HepG2 (cell line): ENCODE measurements at regions not wholly inside any gene's neighbourhood (a gene's known extent, or its start where the extent isn't known, plus 50 kb on each side); places are given as distances from the start of the nearest gene placed in this dataset.

Experiments
- ATAC-seq: fragments of 200-7000 bp; cut with Tn5 transposase; 3 replicates; pipeline ENCODE4 v1.9.1; 2020; ENCODE audit warnings: mild to moderate bottlenecking, moderate library complexity
- BruUV-seq: library from RNA; stranded (reverse); fragments of 400-500 nt; replicated peaks from 2 replicates; lab custom pipeline; 2021; lab: Mats Ljungman, UMichigan
- CTCF ChIA-PET: fragments of 300-600 bp; formaldehyde crosslinking; extraction: SDS; loops from one replicate; lab custom pipeline; 2021; ENCODE audit warnings: low total read pairs, inconsistent platforms, low intra/inter-chr PET ratio; lab: Yijun Ruan, JAX
- POLR2A ChIA-PET: fragments of 350-600 bp; sonication (Branson Sonifier 250); formaldehyde crosslinking; loops from one replicate; lab custom pipeline; 2020; ENCODE audit warnings: antibody characterized with exemption, inconsistent platforms; lab: Yijun Ruan, JAX
- DNase-seq: peaks from one replicate; pipeline ENCODE4 v3.0.0-alpha.2; 2015; ENCODE audit warnings: low spot score
- FAIRE-seq: peaks from 3 replicates; lab custom pipeline; 2011; peaks lifted over from hg19 to GRCh38; lab: Jason Lieb, UNC
- H2AFZ ChIP-seq: one replicate; pipeline ENCODE4 v1.6.1; 2011; ENCODE audit warnings: low read length, inconsistent platforms
- H3K27ac ChIP-seq: fragments of 300-600 bp; 3 replicates; pipeline ENCODE4 v1.8.0; 2011; ENCODE audit warnings: mixed run types, mild to moderate bottlenecking, mixed read lengths, low read length, inconsistent platforms; ENCODE audit not compliant: insufficient read depth; ENCODE audit errors: extremely low read length
- H3K27me3 ChIP-seq, 2 experiments: fragments of 200-600 bp in 1 of 2; 2 replicates in 1 of 2; 3 replicates in 1 of 2; pipeline versions ENCODE4 v1.6.0 to v1.8.0; 2011; ENCODE audit warnings: low read length in 2 of 2, mild to moderate bottlenecking in 2 of 2, moderate library complexity in 2 of 2, inconsistent platforms in 1 of 2; ENCODE audit not compliant: insufficient read depth in 2 of 2, control insufficient read depth in 1 of 2
- H3K36me3 ChIP-seq, 2 experiments: fragments of 200-600 bp in 1 of 2; replicated peaks in 1 of 2; 2 replicates in 1 of 2; 3 replicates in 1 of 2; pipeline versions ENCODE4 v1.5.1 to v1.8.0; 2011; ENCODE audit warnings: low read length in 2 of 2, inconsistent platforms in 1 of 2; ENCODE audit not compliant: insufficient read depth in 2 of 2, control insufficient read depth in 1 of 2
- H3K4me1 ChIP-seq: 2 replicates; pipeline ENCODE4 v1.5.1; 2012; ENCODE audit warnings: low read length, inconsistent platforms; ENCODE audit not compliant: insufficient read depth
- H3K4me2 ChIP-seq: 2 replicates; pipeline ENCODE4 v1.6.0; 2011; ENCODE audit warnings: low read depth, low read length, inconsistent platforms
- H3K4me3 ChIP-seq, 3 experiments: fragments of 200-600 bp in 1 of 3; sonication (generic), shearing (Covaris generic) in 1 of 3; replicated peaks in 1 of 3; 2 replicates each; pipeline ENCODE4 v1.5.1; 2011 to 2016; ENCODE audit warnings: low read length in 3 of 3, inconsistent platforms in 2 of 3, low read depth in 2 of 3, mild to moderate bottlenecking in 2 of 3, control low read depth in 1 of 3, mixed read lengths in 1 of 3; ENCODE audit not compliant: insufficient read depth in 1 of 3
- H3K79me2 ChIP-seq: one replicate; pipeline ENCODE4 v1.6.1; 2011; ENCODE audit warnings: low read length, inconsistent platforms; ENCODE audit not compliant: insufficient read depth
- H3K9ac ChIP-seq: 2 replicates; pipeline ENCODE4 v1.6.0; 2011; ENCODE audit warnings: mild to moderate bottlenecking, low read depth, low read length, inconsistent platforms; ENCODE audit not compliant: insufficient read depth
- H3K9me3 ChIP-seq: 2 replicates; pipeline ENCODE4 v1.5.1; 2012; ENCODE audit warnings: mild to moderate bottlenecking, low read length
- H4K20me1 ChIP-seq: 2 replicates; pipeline ENCODE4 v1.6.0; 2011; ENCODE audit warnings: inconsistent platforms, mild to moderate bottlenecking, low read length, moderate library complexity; ENCODE audit not compliant: insufficient read depth
- FIP1L1 ChIP-seq: fragments of 200-400 bp; formaldehyde crosslinking; IDR thresholded peaks from 2 replicates; pipeline ENCODE4 v1.6.1; 2018; ENCODE audit warnings: low read depth, mild to moderate bottlenecking, low read length, moderate library complexity, borderline replicate concordance; ENCODE audit not compliant: insufficient read depth
- HIVEP1 ChIP-seq: sonication (generic); formaldehyde crosslinking; IDR thresholded peaks from 2 replicates; pipeline ENCODE4 v1.4.0; 2020; ENCODE audit warnings: mild to moderate bottlenecking, missing genetic modification reagents
- KAT8 ChIP-seq: IDR thresholded peaks from 2 replicates; pipeline ENCODE4 v1.6.1; 2016; ENCODE audit warnings: missing genetic modification reagents, missing compliant biosample characterization
- NONO ChIP-seq, 2 experiments: fragments of 450-650 bp in 1 of 2; sonication (generic) in 1 of 2; formaldehyde crosslinking in 1 of 2; IDR thresholded peaks in 1 of 2; conservative IDR thresholded peaks in 1 of 2; 2 replicates each; pipeline versions ENCODE4 v1.6.1 to v1.8.0; 2017 to 2022; ENCODE audit warnings: mild to moderate bottlenecking in 1 of 2, missing genetic modification reagents in 1 of 2, moderate library complexity in 1 of 2
- REPIN1 ChIP-seq: sonication (generic); formaldehyde crosslinking; IDR thresholded peaks from 2 replicates; pipeline ENCODE4 v1.8.0; 2022; ENCODE audit warnings: missing genetic modification reagents, low read depth, mild to moderate bottlenecking, borderline replicate concordance
- TBP ChIP-seq: sonication (generic); formaldehyde crosslinking; IDR thresholded peaks from 2 replicates; pipeline ENCODE4 v1.5.0; 2020; ENCODE audit warnings: missing genetic modification reagents
- TFDP2 ChIP-seq: sonication (generic); formaldehyde crosslinking; IDR thresholded peaks from 2 replicates; pipeline ENCODE4 v1.4.0; 2020; ENCODE audit warnings: missing genetic modification reagents
- ZMAT3 ChIP-seq: sonication (generic); formaldehyde crosslinking; conservative IDR thresholded peaks from 2 replicates; pipeline ENCODE4 v1.7.0; 2021; ENCODE audit warnings: missing genetic modification reagents
- ZNF18 ChIP-seq: sonication (generic); formaldehyde crosslinking; IDR thresholded peaks from 2 replicates; pipeline ENCODE4 v1.8.0; 2022; ENCODE audit warnings: mild to moderate bottlenecking, missing genetic modification reagents; ENCODE audit not compliant: insufficient replicate concordance
- ZNF253 ChIP-seq: sonication (generic); formaldehyde crosslinking; IDR thresholded peaks from 2 replicates; pipeline ENCODE4 v1.8.0; 2022; ENCODE audit warnings: mild to moderate bottlenecking, missing genetic modification reagents, borderline replicate concordance
- ZNF550 ChIP-seq: sonication (generic); formaldehyde crosslinking; IDR thresholded peaks from 2 replicates; pipeline ENCODE4 v1.4.0; 2020; ENCODE audit warnings: mild to moderate bottlenecking, missing genetic modification reagents, borderline replicate concordance
- ZNF672 ChIP-seq: sonication (generic); formaldehyde crosslinking; IDR thresholded peaks from 2 replicates; pipeline ENCODE4 v1.8.1; 2022; ENCODE audit warnings: missing genetic modification reagents
- ZNF777 ChIP-seq: sonication (generic); formaldehyde crosslinking; IDR thresholded peaks from 2 replicates; pipeline ENCODE4 v1.4.0; 2020; ENCODE audit warnings: missing genetic modification reagents
- WGBS: methylation state at CpG from one replicate; pipeline ENCODE4 v1.1.6; 2017; ENCODE audit warnings: low lambda C conversion rate; 5-methylcytosine and 5-hydroxymethylcytosine counted together
- in situ Hi-C: cut with HindIII; loops from 2 replicates; pipeline ENCODE4 v1.10.0; 2017; ENCODE audit warnings: low pct_unique_long_range_greater_than_20kb; ENCODE audit not compliant: extremely low pct_ligation_motif_present
- intact Hi-C: fragments of 100-400 bp; cut with micrococcal nuclease; formaldehyde crosslinking; loops from one replicate; pipeline ENCODE4 v1.10.0; 2022; ENCODE audit not compliant: unreplicated experiment
- TF ChIP-seq, protein P1 (sequence below): sonication (generic); formaldehyde crosslinking; IDR thresholded peaks from 2 replicates; pipeline ENCODE4 v1.8.0; 2022; ENCODE audit warnings: missing genetic modification reagents, mild to moderate bottlenecking, borderline replicate concordance
- TF ChIP-seq, protein P2 (sequence below): sonication (generic); formaldehyde crosslinking; IDR thresholded peaks from 2 replicates; pipeline ENCODE4 v1.4.0; 2020; ENCODE audit warnings: missing genetic modification reagents

GRCh38 chr6:100093405-100093804, 99.4 kb upstream of the MCHR2 start (continued):
- no peak for TF ChIP-seq ZNF672 (CRISPR knock-in tag)
- no peak for TF ChIP-seq REPIN1 (CRISPR knock-in tag)
- no peak for TF ChIP-seq TFDP2 (CRISPR knock-in tag)
- no peak for TF ChIP-seq ZNF18 (CRISPR knock-in tag)
- TF ChIP-seq, all 625 proteins: peak for 0

- Histone ChIP-seq H3K4me3 (no peak overlapping the region), H3K27ac (no peak overlapping the region), H3K27me3 (no peaks in the 10 kb centered on the region; a peak in 1 of 5 replicates), H3K36me3 (no peaks in the 10 kb centered on the region), H3K9ac (no peak overlapping the region), H3K4me2 (no peak overlapping the region), H3K9me3 (no peaks in the 10 kb centered on the region), H3K4me1 (no peaks in the 10 kb centered on the region), H2AFZ (no peak overlapping the region), H3K79me2 (no peaks in the 10 kb centered on the region), H4K20me1 (no peaks in the 10 kb centered on the region)
- intact Hi-C loops = no loop called here
- FAIRE-seq = no peak
- in situ Hi-C loops = no loop called here
- CTCF ChIA-PET = no interaction called here
- no peak for ATAC-seq
- no TSS peak for BruUV-seq
- no peak for TF ChIP-seq KAT8 (CRISPR knock-in tag)
- TF ChIP-seq, protein P1, sequence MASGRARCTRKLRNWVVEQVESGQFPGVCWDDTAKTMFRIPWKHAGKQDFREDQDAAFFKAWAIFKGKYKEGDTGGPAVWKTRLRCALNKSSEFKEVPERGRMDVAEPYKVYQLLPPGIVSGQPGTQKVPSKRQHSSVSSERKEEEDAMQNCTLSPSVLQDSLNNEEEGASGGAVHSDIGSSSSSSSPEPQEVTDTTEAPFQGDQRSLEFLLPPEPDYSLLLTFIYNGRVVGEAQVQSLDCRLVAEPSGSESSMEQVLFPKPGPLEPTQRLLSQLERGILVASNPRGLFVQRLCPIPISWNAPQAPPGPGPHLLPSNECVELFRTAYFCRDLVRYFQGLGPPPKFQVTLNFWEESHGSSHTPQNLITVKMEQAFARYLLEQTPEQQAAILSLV (CRISPR knock-in tag) = no peak
- no peak for TF ChIP-seq ZNF253
- no peak for TF ChIP-seq TBP (CRISPR knock-in tag)
- TF ChIP-seq NONO (IDR thresholded peaks at IDR 0.05) = no peak
- TF ChIP-seq NONO (CRISPR knock-in tag; conservative IDR thresholded peaks at IDR 0.05) = no peak
- TF ChIP-seq HIVEP1 (CRISPR knock-in tag) = no peak
- no peak for TF ChIP-seq ZNF550 (CRISPR knock-in tag)
- TF ChIP-seq FIP1L1 = no peak
- TF ChIP-seq ZNF777 (CRISPR knock-in tag) = no peak
- no peak for TF ChIP-seq ZMAT3 (CRISPR knock-in tag)
- TF ChIP-seq, protein P2, sequence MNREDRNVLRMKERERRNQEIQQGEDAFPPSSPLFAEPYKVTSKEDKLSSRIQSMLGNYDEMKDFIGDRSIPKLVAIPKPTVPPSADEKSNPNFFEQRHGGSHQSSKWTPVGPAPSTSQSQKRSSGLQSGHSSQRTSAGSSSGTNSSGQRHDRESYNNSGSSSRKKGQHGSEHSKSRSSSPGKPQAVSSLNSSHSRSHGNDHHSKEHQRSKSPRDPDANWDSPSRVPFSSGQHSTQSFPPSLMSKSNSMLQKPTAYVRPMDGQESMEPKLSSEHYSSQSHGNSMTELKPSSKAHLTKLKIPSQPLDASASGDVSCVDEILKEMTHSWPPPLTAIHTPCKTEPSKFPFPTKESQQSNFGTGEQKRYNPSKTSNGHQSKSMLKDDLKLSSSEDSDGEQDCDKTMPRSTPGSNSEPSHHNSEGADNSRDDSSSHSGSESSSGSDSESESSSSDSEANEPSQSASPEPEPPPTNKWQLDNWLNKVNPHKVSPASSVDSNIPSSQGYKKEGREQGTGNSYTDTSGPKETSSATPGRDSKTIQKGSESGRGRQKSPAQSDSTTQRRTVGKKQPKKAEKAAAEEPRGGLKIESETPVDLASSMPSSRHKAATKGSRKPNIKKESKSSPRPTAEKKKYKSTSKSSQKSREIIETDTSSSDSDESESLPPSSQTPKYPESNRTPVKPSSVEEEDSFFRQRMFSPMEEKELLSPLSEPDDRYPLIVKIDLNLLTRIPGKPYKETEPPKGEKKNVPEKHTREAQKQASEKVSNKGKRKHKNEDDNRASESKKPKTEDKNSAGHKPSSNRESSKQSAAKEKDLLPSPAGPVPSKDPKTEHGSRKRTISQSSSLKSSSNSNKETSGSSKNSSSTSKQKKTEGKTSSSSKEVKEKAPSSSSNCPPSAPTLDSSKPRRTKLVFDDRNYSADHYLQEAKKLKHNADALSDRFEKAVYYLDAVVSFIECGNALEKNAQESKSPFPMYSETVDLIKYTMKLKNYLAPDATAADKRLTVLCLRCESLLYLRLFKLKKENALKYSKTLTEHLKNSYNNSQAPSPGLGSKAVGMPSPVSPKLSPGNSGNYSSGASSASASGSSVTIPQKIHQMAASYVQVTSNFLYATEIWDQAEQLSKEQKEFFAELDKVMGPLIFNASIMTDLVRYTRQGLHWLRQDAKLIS (CRISPR knock-in tag) = no peak
- no peak for DNase-seq
- POLR2A ChIA-PET = no interaction called here
- WGBS = 0% methylated on average over 1 of the region's 1 CpG
Measured at GRCh38 chr6:100088009-100088408, 94.0 kb upstream of the MCHR2 start.
